Astrocyte (in vitro differentiated cells and primary cell): ENCODE measurements at regions not wholly inside any gene's neighbourhood (a gene's known extent, or its start where the extent isn't known, plus 50 kb on each side); places are given as distances from the start of the nearest gene placed in this dataset.

ENCODE experiments used
- EZH2 ChIP-seq: IDR thresholded peaks from 2 replicates; pipeline ENCODE4 v1.6.1; 2012; ENCODE audit warnings: mild to moderate bottlenecking, low read length, inconsistent platforms; ENCODE audit not compliant: insufficient read depth
- TF ChIP-seq, protein P1 (sequence below): IDR thresholded peaks from 2 replicates; pipeline ENCODE4 v1.5.1; 2011; ENCODE audit warnings: low read depth, mild to moderate bottlenecking, inconsistent platforms, low read length, moderate library complexity; ENCODE audit not compliant: insufficient read depth

DNA sequence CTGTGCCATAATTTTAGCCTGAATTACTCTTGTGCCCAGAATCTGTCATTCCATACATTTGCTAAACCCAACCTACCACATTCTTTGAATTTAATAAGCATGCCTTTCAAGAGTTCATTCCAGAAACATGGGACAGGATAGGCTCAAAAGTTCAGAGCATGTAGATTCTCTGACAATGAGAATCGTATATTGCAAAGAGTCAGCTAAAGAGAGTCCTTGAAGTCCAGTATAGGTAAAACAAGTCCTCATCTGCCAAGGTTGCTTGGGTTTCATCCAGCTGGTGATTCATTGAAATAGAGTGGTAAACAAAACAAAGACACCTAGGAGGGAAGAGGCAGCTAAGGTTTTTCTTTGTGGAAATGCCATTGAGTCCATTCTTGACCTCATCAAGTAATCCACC is 249.3 kb upstream of the DIPK2B start:
- TF ChIP-seq, protein P1, sequence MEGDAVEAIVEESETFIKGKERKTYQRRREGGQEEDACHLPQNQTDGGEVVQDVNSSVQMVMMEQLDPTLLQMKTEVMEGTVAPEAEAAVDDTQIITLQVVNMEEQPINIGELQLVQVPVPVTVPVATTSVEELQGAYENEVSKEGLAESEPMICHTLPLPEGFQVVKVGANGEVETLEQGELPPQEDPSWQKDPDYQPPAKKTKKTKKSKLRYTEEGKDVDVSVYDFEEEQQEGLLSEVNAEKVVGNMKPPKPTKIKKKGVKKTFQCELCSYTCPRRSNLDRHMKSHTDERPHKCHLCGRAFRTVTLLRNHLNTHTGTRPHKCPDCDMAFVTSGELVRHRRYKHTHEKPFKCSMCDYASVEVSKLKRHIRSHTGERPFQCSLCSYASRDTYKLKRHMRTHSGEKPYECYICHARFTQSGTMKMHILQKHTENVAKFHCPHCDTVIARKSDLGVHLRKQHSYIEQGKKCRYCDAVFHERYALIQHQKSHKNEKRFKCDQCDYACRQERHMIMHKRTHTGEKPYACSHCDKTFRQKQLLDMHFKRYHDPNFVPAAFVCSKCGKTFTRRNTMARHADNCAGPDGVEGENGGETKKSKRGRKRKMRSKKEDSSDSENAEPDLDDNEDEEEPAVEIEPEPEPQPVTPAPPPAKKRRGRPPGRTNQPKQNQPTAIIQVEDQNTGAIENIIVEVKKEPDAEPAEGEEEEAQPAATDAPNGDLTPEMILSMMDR: no peak
- TF ChIP-seq EZH2: no peak
